Endothelial cell of umbilical vein (primary cell): ENCODE measurements at regions not wholly inside any gene's neighbourhood (a gene's known extent, or its start where the extent isn't known, plus 50 kb on each side); places are given as distances from the start of the nearest gene placed in this dataset.

Experiments used
- BruUV-seq: library from RNA; stranded (reverse); fragments of 400-500 nt; replicated peaks from 2 replicates; lab custom pipeline; 2021; lab: Mats Ljungman, UMichigan
- CTCF ChIA-PET: fragments of 300-600, 350-600 bp; sonication (Branson Sonifier 250); formaldehyde crosslinking; loops from one replicate; lab custom pipeline; 2021; ENCODE audit warnings: antibody characterized with exemption, inconsistent platforms; lab: Charles Lee
- POLR2A ChIA-PET: fragments of 300-600, 350-600 bp; sonication (Branson Sonifier 250); formaldehyde crosslinking; loops from one replicate; lab custom pipeline; 2021; ENCODE audit warnings: antibody characterized with exemption, inconsistent platforms; lab: Charles Lee
- DNase-seq: peaks from one replicate; pipeline ENCODE4 v3.0.0-alpha.2; 2011; ENCODE audit warnings: low read depth, low spot score
- FAIRE-seq: peaks from 2 replicates; lab custom pipeline; 2011; peaks lifted over from hg19 to GRCh38; lab: Jason Lieb, UNC
- H2AFZ ChIP-seq: 2 replicates; pipeline ENCODE4 v1.6.0; 2012; ENCODE audit warnings: low read depth, low read length, control low read depth, inconsistent platforms
- H3K27ac ChIP-seq: 2 replicates; pipeline ENCODE4 v1.5.1; 2011; ENCODE audit warnings: low read depth, mild to moderate bottlenecking, control low read depth, low read length, moderate library complexity; ENCODE audit not compliant: insufficient read depth
- H3K27me3 ChIP-seq, 2 experiments: 2 replicates each; pipeline versions ENCODE4 v1.6.0 to v1.6.1; 2011; ENCODE audit warnings: low read length in 2 of 2, mixed read lengths in 1 of 2; ENCODE audit not compliant: control insufficient read depth in 2 of 2, insufficient read depth in 2 of 2
- H3K36me3 ChIP-seq, 2 experiments: 2 replicates in 1 of 2; 3 replicates in 1 of 2; pipeline ENCODE4 v1.5.1; 2011; ENCODE audit warnings: low read length in 2 of 2, mild to moderate bottlenecking in 1 of 2, moderate library complexity in 1 of 2; ENCODE audit not compliant: control insufficient read depth in 2 of 2, insufficient read depth in 2 of 2; ENCODE audit errors: extremely low read depth in 1 of 2
- H3K4me1 ChIP-seq: 3 replicates; pipeline ENCODE4 v1.5.1; 2011; ENCODE audit warnings: mild to moderate bottlenecking, low read length; ENCODE audit not compliant: control insufficient read depth, insufficient read depth; ENCODE audit errors: extremely low read depth
- H3K4me2 ChIP-seq: 2 replicates; pipeline ENCODE4 v1.6.1; 2011; ENCODE audit warnings: low read length, control low read depth, mixed read lengths; ENCODE audit not compliant: insufficient read depth
- H3K4me3 ChIP-seq, 3 experiments: fragments of 200-600 bp in 1 of 3; sonication (generic), shearing (Covaris generic) in 1 of 3; replicated peaks in 1 of 3; 2 replicates each; pipeline ENCODE4 v1.5.1; 2011 to 2016; ENCODE audit warnings: control low read depth in 3 of 3, low read length in 3 of 3, mild to moderate bottlenecking in 2 of 3, inconsistent platforms in 1 of 3, low read depth in 1 of 3, moderate library complexity in 1 of 3; ENCODE audit not compliant: insufficient read depth in 1 of 3
- H3K79me2 ChIP-seq: 2 replicates; pipeline ENCODE4 v1.6.0; 2012; ENCODE audit warnings: low read length, inconsistent platforms; ENCODE audit not compliant: control insufficient read depth, insufficient read depth
- H3K9ac ChIP-seq: replicated peaks from 2 replicates; pipeline ENCODE3; 2011; ENCODE audit warnings: low read length, control low read depth; ENCODE audit not compliant: insufficient read depth; ENCODE audit errors: extremely low read depth
- H3K9me1 ChIP-seq: replicated peaks from 3 replicates; pipeline ENCODE4 v1.6.0; 2011; ENCODE audit warnings: mild to moderate bottlenecking, low read length; ENCODE audit not compliant: control insufficient read depth, insufficient read depth; ENCODE audit errors: extremely low read depth
- H3K9me3 ChIP-seq: replicated peaks from 2 replicates; pipeline ENCODE4 v1.5.1; 2012; ENCODE audit warnings: low read length, inconsistent platforms; ENCODE audit not compliant: control insufficient read depth, insufficient read depth
- H4K20me1 ChIP-seq: replicated peaks from 2 replicates; pipeline ENCODE3; 2011; ENCODE audit warnings: mild to moderate bottlenecking, low read length; ENCODE audit not compliant: control insufficient read depth, insufficient read depth; ENCODE audit errors: extremely low read depth
- EZH2 ChIP-seq: IDR thresholded peaks from 2 replicates; pipeline ENCODE4 v1.6.1; 2012; ENCODE audit warnings: borderline replicate concordance, low read depth, mild to moderate bottlenecking, moderate library complexity, low read length, inconsistent platforms; ENCODE audit not compliant: severe bottlenecking
- FOS ChIP-seq: IDR thresholded peaks from 2 replicates; pipeline ENCODE4 v1.6.1; 2011; ENCODE audit warnings: mild to moderate bottlenecking, low read length, moderate library complexity, borderline replicate concordance; ENCODE audit not compliant: insufficient read depth
- GATA2 ChIP-seq: IDR thresholded peaks from 2 replicates; pipeline ENCODE4 v1.7.0; 2011; ENCODE audit warnings: low read depth, mild to moderate bottlenecking, moderate library complexity, mixed read lengths, low read length; ENCODE audit not compliant: insufficient read length, insufficient read depth
- JUN ChIP-seq: IDR thresholded peaks from 2 replicates; pipeline ENCODE4 v1.6.1; 2011; ENCODE audit warnings: borderline replicate concordance, low read depth; ENCODE audit not compliant: insufficient read length, insufficient read depth
- MYC ChIP-seq: IDR thresholded peaks from one replicate; pipeline ENCODE4 v1.6.1; 2011; ENCODE audit warnings: mild to moderate bottlenecking, low read depth, low read length
- POLR2A ChIP-seq: IDR thresholded peaks from 2 replicates; pipeline ENCODE4 v1.6.1; 2012; ENCODE audit warnings: low read depth, mild to moderate bottlenecking, control low read depth, low read length
- POLR2AphosphoS5 ChIP-seq: IDR thresholded peaks from 2 replicates; pipeline ENCODE4 v1.6.1; 2012; ENCODE audit warnings: low read depth, mild to moderate bottlenecking, control low read depth, low read length, moderate library complexity; ENCODE audit not compliant: insufficient read depth
- dilution Hi-C: fragments of 300-500 bp; cut with MboI; formaldehyde crosslinking; loops from one replicate; pipeline ENCODE4 v1.15.0; 2019; ENCODE audit warnings: low sequenced_read_pairs; ENCODE audit not compliant: extremely low pct_ligation_motif_present
- intact Hi-C: fragments of 100-400 bp; cut with micrococcal nuclease; formaldehyde crosslinking; loops from one replicate; pipeline ENCODE4 v1.10.0; 2022
- TF ChIP-seq, protein P1 (sequence below): IDR thresholded peaks from 2 replicates; pipeline ENCODE4 v1.6.1; 2011; ENCODE audit not compliant: insufficient read depth, insufficient read length
- TF ChIP-seq, protein P2 (sequence below), 2 donors: IDR thresholded peaks; 1 replicate in 1 of 2; 2 replicates in 1 of 2; pipeline ENCODE4 v1.5.1; 2011; ENCODE audit warnings: low read length in 2 of 2, mild to moderate bottlenecking in 2 of 2, moderate library complexity in 2 of 2, control low read depth in 1 of 2, inconsistent platforms in 1 of 2, low read depth in 1 of 2; ENCODE audit not compliant: insufficient read depth in 1 of 2; ENCODE audit errors: extremely low read depth in 1 of 2

DNA sequence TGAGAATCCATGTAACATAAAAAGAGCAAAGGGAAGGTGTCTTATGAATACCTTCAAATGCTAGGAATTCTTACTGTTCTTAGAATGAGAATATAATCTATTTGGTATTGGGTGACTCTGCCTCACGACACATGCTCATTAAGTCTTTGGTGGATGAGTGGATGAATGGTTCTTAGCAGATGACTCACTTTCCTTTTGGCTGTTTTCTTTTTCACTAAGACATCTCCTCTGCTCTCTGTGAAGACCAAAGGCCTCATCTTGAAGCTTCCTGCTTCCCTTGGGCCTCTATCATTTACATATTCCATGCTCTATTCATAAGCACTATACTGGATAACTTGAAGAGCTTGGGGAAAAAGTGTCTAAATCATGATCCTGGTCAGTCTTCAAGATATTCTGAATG, 468.1 kb downstream of the SPATA31D1 start:
- Histone ChIP-seq H3K79me2 (no peaks in the 10 kb centered on the region), H4K20me1 (no peaks in the 10 kb centered on the region), H3K9me3 (peaks cover under 1% of the 10 kb centered on the region), H3K27me3 (no peaks in the 10 kb centered on the region), H3K4me1 (no peaks in the 10 kb centered on the region), H3K9me1 (no peaks in the 10 kb centered on the region), H2AFZ (no peak overlapping the region), H3K4me3 (no peak overlapping the region), H3K36me3 (no peaks in the 10 kb centered on the region), H3K4me2 (no peak overlapping the region), H3K27ac (no peak overlapping the region), H3K9ac (no peak overlapping the region)
- FAIRE-seq (no peak), DNase-seq (no peak)
- ChIA-PET POLR2A (no interaction called here), CTCF (no interaction called here)
- no TSS peak for BruUV-seq
- dilution Hi-C loops (no loop called here), intact Hi-C loops (no loop called here)
- TF ChIP-seq, protein P1, sequence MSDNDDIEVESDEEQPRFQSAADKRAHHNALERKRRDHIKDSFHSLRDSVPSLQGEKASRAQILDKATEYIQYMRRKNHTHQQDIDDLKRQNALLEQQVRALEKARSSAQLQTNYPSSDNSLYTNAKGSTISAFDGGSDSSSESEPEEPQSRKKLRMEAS = no peak
- no peak for TF ChIP-seq MYC

DNA sequence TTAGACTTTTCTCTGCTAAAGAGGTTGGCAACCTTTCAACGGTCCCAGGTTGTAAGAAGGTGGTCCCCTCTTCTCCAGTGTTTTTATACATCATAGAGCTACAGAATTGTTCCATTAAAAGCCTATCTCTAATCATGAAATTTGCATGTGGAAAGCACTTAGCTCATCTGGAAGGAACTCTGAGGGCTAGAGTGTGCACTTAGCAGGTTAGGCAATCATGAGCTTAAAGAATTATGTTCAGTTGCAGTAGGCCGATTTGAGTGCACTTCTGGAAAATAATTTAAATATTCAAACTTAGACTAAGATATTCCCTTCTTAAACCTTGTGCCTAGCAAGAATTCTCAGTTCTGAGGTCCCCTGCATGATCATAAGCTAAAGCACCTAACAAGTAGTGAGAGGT, 468.7 kb downstream of the SPATA31D1 start:
- TF ChIP-seq, protein P1 = no peak
- no peak for TF ChIP-seq GATA2
- TF ChIP-seq MYC = no peak
- TF ChIP-seq POLR2A = no peak
- no peak for TF ChIP-seq JUN
- no peak for TF ChIP-seq EZH2
- no peak for TF ChIP-seq FOS
- TF ChIP-seq, protein P2, sequence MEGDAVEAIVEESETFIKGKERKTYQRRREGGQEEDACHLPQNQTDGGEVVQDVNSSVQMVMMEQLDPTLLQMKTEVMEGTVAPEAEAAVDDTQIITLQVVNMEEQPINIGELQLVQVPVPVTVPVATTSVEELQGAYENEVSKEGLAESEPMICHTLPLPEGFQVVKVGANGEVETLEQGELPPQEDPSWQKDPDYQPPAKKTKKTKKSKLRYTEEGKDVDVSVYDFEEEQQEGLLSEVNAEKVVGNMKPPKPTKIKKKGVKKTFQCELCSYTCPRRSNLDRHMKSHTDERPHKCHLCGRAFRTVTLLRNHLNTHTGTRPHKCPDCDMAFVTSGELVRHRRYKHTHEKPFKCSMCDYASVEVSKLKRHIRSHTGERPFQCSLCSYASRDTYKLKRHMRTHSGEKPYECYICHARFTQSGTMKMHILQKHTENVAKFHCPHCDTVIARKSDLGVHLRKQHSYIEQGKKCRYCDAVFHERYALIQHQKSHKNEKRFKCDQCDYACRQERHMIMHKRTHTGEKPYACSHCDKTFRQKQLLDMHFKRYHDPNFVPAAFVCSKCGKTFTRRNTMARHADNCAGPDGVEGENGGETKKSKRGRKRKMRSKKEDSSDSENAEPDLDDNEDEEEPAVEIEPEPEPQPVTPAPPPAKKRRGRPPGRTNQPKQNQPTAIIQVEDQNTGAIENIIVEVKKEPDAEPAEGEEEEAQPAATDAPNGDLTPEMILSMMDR (IDR thresholded peaks at IDR 0.05; ENCODE audit: extremely low read depth in 1 of 2, insufficient read depth in 1 of 2, low read depth in 1 of 2, low read length in 2 of 2) = no peak
- TF ChIP-seq POLR2AphosphoS5 = no peak
- dilution Hi-C loops = no loop called here
- intact Hi-C loops = no loop called here
- H3K4me2 ChIP-seq = no peak overlapping the region
- H3K79me2 ChIP-seq = no peaks in the 10 kb centered on the region
- no peaks in the 10 kb centered on the region for H3K9me1 ChIP-seq
- no peaks in the 10 kb centered on the region for H3K36me3 ChIP-seq
- H3K4me3 ChIP-seq = no peak overlapping the region
- H4K20me1 ChIP-seq = no peaks in the 10 kb centered on the region
- no peak overlapping the region for H3K27ac ChIP-seq
- H3K27me3 ChIP-seq = no peaks in the 10 kb centered on the region
- no peak overlapping the region for H2AFZ ChIP-seq
- POLR2A ChIA-PET = no interaction called here
- H3K4me1 ChIP-seq = no peaks in the 10 kb centered on the region
- BruUV-seq = no TSS peak
- no peak for DNase-seq
- no peak overlapping the region for H3K9ac ChIP-seq
- peaks cover 1% of the 10 kb centered on the region for H3K9me3 ChIP-seq
- no peak for FAIRE-seq
- CTCF ChIA-PET = no interaction called here
